ENCODE measurements at regions not wholly inside any gene's neighbourhood (a gene's known extent, or its start where the extent isn't known, plus 50 kb on each side); places are given as distances from the start of the nearest gene placed in this dataset.

GRCh38 chr3:124565551-124565950 lies 164.7 kb upstream of the UMPS start:
- H3K36me3 ChIP-seq: no peaks in the 10 kb centered on the region
- no peaks in the 10 kb centered on the region for H3K27me3 ChIP-seq
- H3K4me1 ChIP-seq: no peaks in the 10 kb centered on the region
- H3K9me3 ChIP-seq: no peaks in the 10 kb centered on the region
- TF ChIP-seq POLR2A (IDR thresholded peaks at IDR 0.05): no peak
- no peak for TF ChIP-seq CTCF (IDR thresholded peaks at IDR 0.05)
- TF ChIP-seq POLR2AphosphoS5 (IDR thresholded peaks at IDR 0.05): no peak
- H3K27ac ChIP-seq: no peak overlapping the region
- intact Hi-C loops (cut with DNase I; ENCODE audit: low total_unique reads): no loop called here
- no peak for DNase-seq (ENCODE audit: low spot score in 2 of 2)
- no peak overlapping the region for H3K4me3 ChIP-seq

- intact Hi-C loops (cut with DNase I; ENCODE audit: low total_unique reads): no loop called here
- Histone ChIP-seq H3K36me3 (no peaks in the 10 kb centered on the region), H3K27ac (no peak overlapping the region), H3K9me3 (no peaks in the 10 kb centered on the region), H3K4me1 (no peaks in the 10 kb centered on the region), H3K4me3 (no peak overlapping the region), H3K27me3 (no peaks in the 10 kb centered on the region)
- no peak for TF ChIP-seq POLR2AphosphoS5 (IDR thresholded peaks at IDR 0.05)
- no peak for TF ChIP-seq CTCF (IDR thresholded peaks at IDR 0.05)
- TF ChIP-seq POLR2A (IDR thresholded peaks at IDR 0.05): no peak
- no peak for DNase-seq (ENCODE audit: low spot score in 2 of 2)
Observed at GRCh38 chr3:124566701-124567100, 163.6 kb upstream of the UMPS start.

- intact Hi-C loops (cut with DNase I; ENCODE audit: low total_unique reads): no loop called here
- no peaks in the 10 kb centered on the region for H3K36me3 ChIP-seq
- H3K4me3 ChIP-seq: no peak overlapping the region
- no peaks in the 10 kb centered on the region for H3K9me3 ChIP-seq
- TF ChIP-seq POLR2AphosphoS5 (IDR thresholded peaks at IDR 0.05): no peak
- no peak for TF ChIP-seq POLR2A (IDR thresholded peaks at IDR 0.05)
- no peak for TF ChIP-seq CTCF (IDR thresholded peaks at IDR 0.05)
- no peak for DNase-seq (ENCODE audit: low spot score in 2 of 2)
- no peak overlapping the region for H3K27ac ChIP-seq
- H3K4me1 ChIP-seq: no peaks in the 10 kb centered on the region
- no peaks in the 10 kb centered on the region for H3K27me3 ChIP-seq
Observed at GRCh38 chr3:124567179-124567578, 163.1 kb upstream of the UMPS start.

GRCh38 chr3:124569761-124570160 lies 160.5 kb upstream of the UMPS start:
- TF ChIP-seq POLR2A (IDR thresholded peaks at IDR 0.05) (no peak), POLR2AphosphoS5 (IDR thresholded peaks at IDR 0.05) (no peak), CTCF (IDR thresholded peaks at IDR 0.05) (no peak)
- intact Hi-C loops (cut with DNase I; ENCODE audit: low total_unique reads): no loop called here
- DNase-seq (ENCODE audit: low spot score in 2 of 2): no peak
- Histone ChIP-seq H3K27me3 (no peaks in the 10 kb centered on the region), H3K36me3 (no peaks in the 10 kb centered on the region), H3K27ac (no peak overlapping the region), H3K4me1 (no peaks in the 10 kb centered on the region), H3K4me3 (no peak overlapping the region), H3K9me3 (no peaks in the 10 kb centered on the region)

- DNase-seq (ENCODE audit: low spot score in 2 of 2): no peak
- Histone ChIP-seq H3K4me3 (no peak overlapping the region), H3K9me3 (no peaks in the 10 kb centered on the region), H3K27me3 (no peaks in the 10 kb centered on the region), H3K4me1 (no peaks in the 10 kb centered on the region), H3K27ac (no peak overlapping the region), H3K36me3 (no peaks in the 10 kb centered on the region)
- intact Hi-C loops (cut with DNase I; ENCODE audit: low total_unique reads): no loop called here
- no peak for TF ChIP-seq POLR2A (IDR thresholded peaks at IDR 0.05)
- TF ChIP-seq POLR2AphosphoS5 (IDR thresholded peaks at IDR 0.05): no peak
- TF ChIP-seq CTCF (IDR thresholded peaks at IDR 0.05): no peak
Observed at GRCh38 chr3:124570232-124570631, 160.0 kb upstream of the UMPS start.
